ENCODE measurements at regions not wholly inside any gene's neighbourhood (a gene's known extent, or its start where the extent isn't known, plus 50 kb on each side); places are given as distances from the start of the nearest gene placed in this dataset.

DNA sequence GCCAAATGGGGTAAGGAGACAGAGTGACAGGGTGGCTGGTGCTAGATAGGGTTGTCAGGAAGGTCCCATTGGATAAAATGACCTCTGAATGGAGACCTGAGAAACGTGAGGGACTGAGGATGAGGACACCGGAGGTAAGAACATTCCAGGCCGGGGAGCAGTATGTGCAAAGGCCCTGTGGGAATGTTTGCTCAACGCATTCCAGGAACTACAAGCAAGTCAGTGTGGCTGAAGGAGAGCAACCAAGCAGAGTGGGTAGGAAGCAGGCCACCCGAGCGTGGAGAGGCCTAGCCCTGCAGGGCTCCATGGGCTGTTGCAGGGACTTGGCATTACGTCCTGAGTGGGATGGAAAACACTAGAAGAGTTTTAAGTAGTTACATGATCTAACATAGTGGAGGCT lies 185.6 kb downstream of the ZBTB18 start:
- TF ChIP-seq L3MBTL2 (conservative IDR thresholded peaks at IDR 0.05) (no peak), CTBP1 (IDR thresholded peaks at IDR 0.05; ENCODE audit: borderline replicate concordance) (no peak), FOXA1 (IDR thresholded peaks at IDR 0.05) (no peak), SP1 (IDR thresholded peaks at IDR 0.05) (no peak), ELF4 (IDR thresholded peaks at IDR 0.05) (no peak), SUZ12 (IDR thresholded peaks at IDR 0.05) (no peak), HDGF (IDR thresholded peaks at IDR 0.05; ENCODE audit: borderline replicate concordance) (no peak), FOXK2 (IDR thresholded peaks at IDR 0.05) (no peak), BHLHE40 (IDR thresholded peaks at IDR 0.05; ENCODE audit: borderline replicate concordance) (no peak), ZNF384 (IDR thresholded peaks at IDR 0.05) (no peak)
- TF ChIP-seq, protein P1, sequence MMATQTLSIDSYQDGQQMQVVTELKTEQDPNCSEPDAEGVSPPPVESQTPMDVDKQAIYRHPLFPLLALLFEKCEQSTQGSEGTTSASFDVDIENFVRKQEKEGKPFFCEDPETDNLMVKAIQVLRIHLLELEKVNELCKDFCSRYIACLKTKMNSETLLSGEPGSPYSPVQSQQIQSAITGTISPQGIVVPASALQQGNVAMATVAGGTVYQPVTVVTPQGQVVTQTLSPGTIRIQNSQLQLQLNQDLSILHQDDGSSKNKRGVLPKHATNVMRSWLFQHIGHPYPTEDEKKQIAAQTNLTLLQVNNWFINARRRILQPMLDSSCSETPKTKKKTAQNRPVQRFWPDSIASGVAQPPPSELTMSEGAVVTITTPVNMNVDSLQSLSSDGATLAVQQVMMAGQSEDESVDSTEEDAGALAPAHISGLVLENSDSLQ (IDR thresholded peaks at IDR 0.05), result no peak
